Nucleus accumbens (tissue), 56 donors: ENCODE measurements at regions not wholly inside any gene's neighbourhood (a gene's known extent, or its start where the extent isn't known, plus 50 kb on each side); places are given as distances from the start of the nearest gene placed in this dataset.
A peak's percentile ranks its signal among the peaks of the same experiment; 100 is the strongest.

Source experiments
- DNase-seq, 56 donors: peaks; one replicate each; lab custom pipeline; 2025; lab: John Stamatoyannopoulos, UW

- peak in 2 of 56 donors; percentile 16 to 19 for DNase-seq
These were observed 98.0 kb upstream of the RTL1 start for GRCh38 chr14:101001311-101002069.

DNA sequence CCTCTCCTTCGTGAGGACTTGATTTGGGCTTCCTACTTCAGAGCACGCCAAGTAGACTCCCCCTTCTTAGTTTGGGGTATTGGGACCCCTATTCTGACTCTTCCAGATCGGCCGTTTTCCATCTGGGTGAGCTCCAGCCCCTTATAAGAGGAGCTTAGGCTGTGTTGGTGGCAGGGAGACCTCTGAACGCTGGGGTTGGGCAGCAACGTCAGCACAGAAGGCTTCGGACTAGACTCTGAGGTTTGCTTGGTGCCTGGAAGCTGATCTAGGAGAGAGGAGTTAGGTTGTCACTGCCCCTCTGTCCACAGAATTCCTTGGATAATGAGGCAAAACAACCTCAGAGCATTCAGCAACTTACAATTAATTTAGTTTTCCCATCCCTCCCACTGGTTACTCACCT lies 99.2 kb upstream of the RTL1 start:
- DNase-seq: no peak

- no peak for DNase-seq
These were observed 100.7 kb upstream of the RTL1 start for GRCh38 chr14:101004176-101004575.

GRCh38 chr14:101004954-101005353 lies 101.4 kb upstream of the RTL1 start:
- DNase-seq: peak in 1 of 56 donors; percentile 21

- DNase-seq: peak in 7 of 56 donors; percentile 12 to 48 (median 29)
These were observed 101.9 kb upstream of the RTL1 start for GRCh38 chr14:101005447-101005846.

- peak in 1 of 56 donors; percentile 21 for DNase-seq
These were observed 102.5 kb upstream of the RTL1 start for GRCh38 chr14:101006008-101006407.

DNA sequence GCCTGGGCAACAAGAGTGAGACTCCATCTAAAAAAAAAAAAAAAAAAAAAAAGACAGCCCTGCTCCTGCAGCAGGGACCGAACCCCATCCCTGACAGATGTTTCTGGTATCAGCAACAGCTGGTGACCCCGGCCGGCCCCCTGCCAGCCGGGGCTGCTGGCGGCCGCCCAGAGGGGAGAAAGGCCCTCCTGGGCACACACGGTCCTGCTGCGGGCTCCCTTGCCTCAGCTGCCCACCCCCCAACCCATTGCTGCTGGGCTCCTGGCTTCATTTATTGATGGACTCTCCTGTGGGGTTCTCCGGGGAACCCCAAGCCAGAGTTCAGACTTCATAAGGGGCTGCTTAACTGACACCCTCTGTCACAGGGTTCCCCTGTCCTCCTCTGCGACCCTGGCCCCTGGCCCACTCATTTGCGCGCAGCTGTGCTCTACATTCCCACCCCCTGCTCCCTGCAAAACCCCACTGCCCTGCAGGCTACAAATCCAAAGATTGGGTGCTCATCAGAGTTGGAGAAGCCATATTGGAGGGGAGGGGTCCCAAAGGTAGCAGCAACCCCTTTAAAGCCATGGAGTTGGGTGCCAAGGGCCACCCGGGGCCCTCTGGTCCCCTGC lies 103.6 kb upstream of the RTL1 start:
- DNase-seq: no peak

DNA sequence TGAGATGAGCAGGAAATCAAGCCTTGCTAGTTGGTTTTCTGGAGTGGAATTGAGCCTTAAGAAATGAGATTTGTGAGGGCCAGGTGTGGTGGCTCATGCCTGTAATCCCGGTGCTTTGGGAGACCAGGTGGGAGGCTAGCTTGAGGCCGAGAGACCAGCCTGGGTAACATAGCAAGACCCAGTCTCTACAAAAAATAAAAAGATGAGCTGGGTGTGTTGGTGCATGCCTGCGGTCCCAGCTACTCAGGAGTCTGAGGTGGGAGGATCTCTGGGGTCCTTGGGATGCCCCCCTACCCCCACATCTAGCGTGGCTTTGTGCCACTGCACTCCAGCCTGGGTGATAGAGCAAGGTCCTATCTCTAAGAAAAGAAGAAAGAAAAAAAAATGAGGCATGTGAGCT lies 104.2 kb upstream of the RTL1 start:
- DNase-seq: no peak

GRCh38 chr14:101008196-101008595 lies 104.7 kb upstream of the RTL1 start:
- DNase-seq: no peak

GRCh38 chr14:101008631-101009336 lies 105.3 kb upstream of the RTL1 start:
- no peak for DNase-seq

DNA sequence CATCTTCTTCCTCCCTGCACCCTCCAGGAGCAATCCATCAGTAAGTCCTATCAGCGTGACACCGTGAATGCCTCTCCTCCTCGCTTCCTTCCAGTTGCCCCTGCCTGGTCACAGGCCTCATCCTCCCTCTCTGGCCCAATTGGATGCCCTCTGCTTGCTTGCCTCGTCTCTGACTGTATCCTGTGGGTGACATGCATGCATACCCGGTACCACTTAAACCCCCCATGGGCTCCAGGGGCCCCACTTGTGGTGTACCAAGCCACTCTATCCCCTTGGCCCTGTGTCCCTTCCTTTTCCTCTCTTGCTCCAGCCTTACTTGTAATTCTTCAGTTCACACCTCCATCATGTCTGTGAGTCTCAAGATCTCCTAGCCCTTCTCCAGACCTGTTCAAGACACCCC lies 106.0 kb upstream of the RTL1 start:
- no peak for DNase-seq

DNA sequence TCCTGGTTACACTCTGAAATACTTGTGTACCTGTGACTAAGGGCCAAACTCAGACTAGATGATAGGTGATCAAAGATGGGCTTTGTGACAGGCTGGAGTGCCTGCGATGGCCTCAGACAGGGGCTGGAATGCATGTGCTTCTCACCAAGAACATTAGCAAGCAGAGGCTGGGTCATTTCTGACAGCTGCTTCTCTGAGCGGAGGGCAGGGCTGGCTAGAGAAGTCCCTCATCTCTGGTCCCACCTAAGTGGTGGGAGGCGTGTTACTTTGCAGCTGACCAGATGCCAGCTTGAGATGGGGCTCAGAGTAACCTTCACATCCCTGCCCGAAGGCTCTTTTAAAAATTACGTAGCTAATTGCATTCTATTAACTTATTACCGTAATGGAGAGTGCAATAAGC lies 106.8 kb upstream of the RTL1 start:
- DNase-seq: no peak

GRCh38 chr14:101010835-101011234 lies 107.3 kb upstream of the RTL1 start:
- no peak for DNase-seq

- no peak for DNase-seq
These were observed 113.7 kb upstream of the RTL1 start for GRCh38 chr14:101017209-101017608.

DNA sequence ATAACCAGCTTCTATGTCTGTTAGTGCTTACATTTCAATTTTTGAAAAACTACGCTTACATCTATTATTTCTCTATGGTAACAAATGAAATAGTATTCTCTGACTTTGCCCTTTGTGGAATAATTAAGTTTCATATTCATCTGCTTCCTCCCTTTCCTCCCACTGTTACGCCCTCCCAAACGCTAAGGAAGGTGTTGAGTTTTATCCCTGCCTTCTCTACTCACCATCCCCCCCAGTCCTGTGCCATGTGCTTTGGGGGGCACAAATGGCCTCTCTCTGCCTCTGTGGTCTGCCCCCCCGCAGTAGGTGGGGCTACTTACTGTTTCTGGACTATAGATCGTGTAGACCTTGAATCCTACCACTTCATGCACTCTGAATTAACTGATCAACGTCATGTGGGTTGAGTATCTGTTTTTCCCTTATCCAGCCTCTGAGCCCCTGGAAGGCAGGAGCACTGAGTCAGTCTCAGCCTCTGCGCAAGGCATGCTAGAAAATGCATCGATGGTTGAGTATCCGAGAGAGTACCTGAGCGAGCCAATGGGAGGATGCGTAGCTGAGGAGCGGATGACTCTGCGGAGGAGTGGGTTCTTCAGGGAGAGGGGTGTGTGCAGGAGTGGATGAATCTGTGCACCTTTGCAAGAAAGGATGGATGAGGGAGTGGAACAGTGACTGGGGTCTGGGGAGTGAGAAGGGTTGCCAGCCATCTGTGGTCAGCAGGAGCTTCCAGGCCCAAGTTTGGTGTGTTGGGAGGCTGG lies 114.5 kb upstream of the RTL1 start:
- DNase-seq: peak in 15 of 56 donors; percentile 7 to 62 (median 40)

DNA sequence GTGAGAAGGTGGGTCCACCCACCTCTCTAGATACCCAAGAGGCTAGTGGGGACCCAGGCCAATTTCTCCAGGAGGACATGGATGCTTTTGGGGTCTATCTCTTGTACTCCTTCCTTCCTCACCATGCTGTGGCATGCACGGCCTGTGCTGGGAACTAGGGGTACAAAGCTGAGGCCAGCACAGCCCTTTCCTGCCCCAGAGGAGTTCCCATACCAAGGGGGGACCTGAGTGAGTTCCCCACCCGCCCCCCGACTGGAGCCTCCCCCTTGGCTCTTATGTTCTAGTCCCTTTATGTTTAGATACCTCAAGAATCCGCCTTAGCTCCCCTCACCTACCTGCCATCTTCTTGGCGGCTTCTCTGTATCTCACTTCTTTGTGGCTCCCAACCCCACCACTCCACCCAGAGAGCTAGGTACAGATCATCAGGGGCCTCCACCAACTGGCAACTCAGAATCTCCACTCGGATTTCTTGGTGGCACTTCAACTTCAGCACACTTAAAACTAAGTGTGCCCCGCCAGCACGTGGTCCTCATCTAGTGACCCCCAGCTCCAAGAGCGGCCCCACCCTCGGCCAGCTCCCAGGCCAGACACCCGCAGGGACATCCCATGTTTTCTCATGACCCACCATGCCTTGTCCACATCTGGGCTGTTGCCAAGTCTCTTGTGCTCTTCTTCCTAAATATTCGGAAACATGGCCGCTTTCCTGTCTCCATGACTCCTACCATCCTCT lies 115.2 kb upstream of the RTL1 start:
- no peak for DNase-seq

DNA sequence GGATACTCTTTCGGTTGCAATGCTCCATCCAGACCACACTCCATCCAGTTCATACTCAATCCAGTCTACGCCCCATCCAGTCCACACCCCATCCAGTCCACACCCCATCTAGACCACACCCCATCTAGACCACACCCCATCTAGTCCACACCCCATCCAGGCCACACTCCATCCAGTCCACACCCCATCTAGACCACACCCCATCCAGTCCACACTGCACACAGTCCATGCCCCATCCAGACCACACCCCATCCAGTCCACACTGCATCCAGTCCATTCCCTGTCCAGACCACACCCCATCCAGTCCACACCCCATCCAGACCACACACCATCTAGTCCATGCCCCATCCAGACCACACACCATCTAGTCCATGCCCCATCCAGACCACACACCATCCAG lies 116.0 kb upstream of the RTL1 start:
- no peak for DNase-seq

DNA sequence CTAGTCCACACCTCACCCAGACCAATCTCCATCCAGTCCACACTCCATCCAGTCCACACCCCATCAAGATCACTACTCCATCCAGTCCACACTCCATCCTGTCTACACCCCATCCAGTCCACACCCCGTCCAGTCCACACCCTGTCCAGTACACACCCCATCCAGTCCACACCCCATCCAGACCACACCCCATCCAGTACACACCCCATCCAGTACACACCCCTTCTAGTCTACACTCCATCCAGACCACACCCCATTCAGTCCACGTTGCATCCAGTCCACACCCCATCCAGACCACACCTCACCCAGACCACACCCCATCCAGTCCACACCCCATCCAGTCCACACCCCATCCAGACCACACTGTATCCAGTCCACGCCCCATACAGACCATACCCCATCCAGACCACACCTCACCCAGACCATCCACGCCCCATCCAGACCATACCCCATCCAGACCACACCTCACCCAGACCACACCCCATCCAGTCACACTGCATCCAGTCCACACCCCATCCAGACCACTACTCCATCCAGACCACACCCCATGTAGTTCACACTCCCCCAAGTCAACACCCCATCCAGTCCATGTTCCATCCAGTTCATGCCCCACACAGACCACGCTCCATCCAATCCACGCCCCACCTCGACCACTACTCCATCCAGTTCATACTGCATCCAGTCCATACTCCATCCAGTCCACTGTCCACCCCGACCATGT lies 116.6 kb upstream of the RTL1 start:
- no peak for DNase-seq

DNA sequence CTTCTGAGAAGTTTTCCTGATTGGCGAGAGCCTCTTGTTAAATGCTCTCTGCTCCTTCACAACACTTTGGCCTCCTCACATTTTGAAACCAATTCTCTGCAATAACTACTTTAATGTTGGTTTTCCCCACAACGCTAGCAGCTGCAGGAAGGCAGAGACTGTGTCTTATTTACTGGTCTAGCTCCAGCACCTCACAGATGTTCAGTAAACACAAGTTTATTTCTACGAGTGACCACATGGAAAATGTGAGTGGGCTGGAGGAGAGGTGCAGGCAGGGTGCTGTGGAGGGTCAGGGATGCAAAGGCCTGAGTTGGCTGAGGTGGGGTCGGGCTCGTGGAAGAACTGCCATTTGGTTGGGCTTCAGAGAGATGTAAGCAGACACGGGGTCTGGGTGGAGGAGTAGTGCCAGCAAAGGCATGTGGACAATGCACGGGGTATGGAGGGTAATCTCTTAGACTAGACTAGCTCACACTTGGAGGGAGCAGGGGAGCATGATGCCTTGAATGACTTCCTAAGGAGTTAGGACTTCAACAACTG lies 117.4 kb upstream of the RTL1 start:
- DNase-seq: no peak
